GM12874 (cell line): ENCODE measurements at regions not wholly inside any gene's neighbourhood (a gene's known extent, or its start where the extent isn't known, plus 50 kb on each side); places are given as distances from the start of the nearest gene placed in this dataset.

Source experiments
- CTCF ChIP-seq: IDR thresholded peaks from 2 replicates; pipeline ENCODE4 v1.5.1; 2011; ENCODE audit warnings: low read depth, mild to moderate bottlenecking, control low read depth, low read length, moderate library complexity; ENCODE audit not compliant: insufficient read depth

GRCh38 chr5:38009749-38010358 is 170.0 kb upstream of the GDNF start:
- no peak for TF ChIP-seq CTCF

GRCh38 chr5:38008198-38008597 is 168.4 kb upstream of the GDNF start:
- no peak for TF ChIP-seq CTCF

- no peak for TF ChIP-seq CTCF
These were observed 159.8 kb upstream of the GDNF start for GRCh38 chr5:37999593-37999992.

- TF ChIP-seq CTCF, result no peak
These were observed 157.1 kb upstream of the GDNF start for GRCh38 chr5:37996918-37997317.

GRCh38 chr5:37994729-37995128 is 154.9 kb upstream of the GDNF start:
- TF ChIP-seq CTCF, result no peak

GRCh38 chr5:37991301-37992299 is 151.8 kb upstream of the GDNF start:
- no peak for TF ChIP-seq CTCF

- TF ChIP-seq CTCF, result no peak
These were observed 150.0 kb upstream of the GDNF start for GRCh38 chr5:37989884-37990283.
